ENCODE measurements at regions not wholly inside any gene's neighbourhood (a gene's known extent, or its start where the extent isn't known, plus 50 kb on each side); places are given as distances from the start of the nearest gene placed in this dataset.

DNA sequence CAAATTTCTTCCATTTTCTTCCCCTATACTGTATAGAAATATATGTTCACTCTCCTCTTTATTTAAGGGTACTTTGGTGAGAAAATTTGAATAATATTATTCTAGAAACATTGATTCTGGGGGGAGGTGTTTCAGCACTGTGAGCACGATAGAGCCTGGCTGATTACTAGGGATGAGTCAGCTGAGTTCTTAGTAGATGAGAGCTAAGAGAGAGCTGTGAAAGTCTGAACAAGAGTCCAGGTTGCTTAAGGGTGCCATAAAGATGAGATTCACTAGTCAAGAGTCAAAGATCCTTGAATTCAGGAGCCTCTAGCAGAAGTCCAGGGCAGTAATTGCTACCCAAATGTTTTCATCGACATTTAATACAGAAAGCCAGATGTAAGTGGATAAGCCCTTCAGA lies 756.6 kb upstream of the API5 start:
- TF ChIP-seq CTCF (conservative IDR thresholded peaks at IDR 0.05 in 1 of 2, IDR thresholded peaks at IDR 0.05 in 1 of 2; ENCODE audit: extremely low read depth in 1 of 2, insufficient read depth in 1 of 2, low read depth in 1 of 2, low read length in 2 of 2) = no peak
- no peak for TF ChIP-seq EZH2 (IDR thresholded peaks at IDR 0.05; ENCODE audit: borderline replicate concordance, low read length)
